Peyer's patch (tissue), 4 donors: ENCODE measurements at regions not wholly inside any gene's neighbourhood (a gene's known extent, or its start where the extent isn't known, plus 50 kb on each side); places are given as distances from the start of the nearest gene placed in this dataset.

Experiments used
- POLR2A ChIP-seq, 2 donors: fragments of 450-650 bp; IDR thresholded peaks; one replicate each; pipeline ENCODE4 v1.5.1; 2017; ENCODE audit warnings: antibody characterized with exemption in 2 of 2, mild to moderate bottlenecking in 2 of 2, moderate library complexity in 2 of 2
- TF ChIP-seq, protein P1 (sequence below), 6 experiments: fragments of 450-650 bp in 4 of 6; fragments of 200-600 bp in 2 of 6; sonication (generic) in 1 of 6; IDR thresholded peaks; one replicate each; pipeline ENCODE4 v1.5.1; 2017 to 2019; ENCODE audit warnings: antibody characterized with exemption in 6 of 6, mild to moderate bottlenecking in 3 of 6, moderate library complexity in 1 of 6

- TF ChIP-seq, protein P1, sequence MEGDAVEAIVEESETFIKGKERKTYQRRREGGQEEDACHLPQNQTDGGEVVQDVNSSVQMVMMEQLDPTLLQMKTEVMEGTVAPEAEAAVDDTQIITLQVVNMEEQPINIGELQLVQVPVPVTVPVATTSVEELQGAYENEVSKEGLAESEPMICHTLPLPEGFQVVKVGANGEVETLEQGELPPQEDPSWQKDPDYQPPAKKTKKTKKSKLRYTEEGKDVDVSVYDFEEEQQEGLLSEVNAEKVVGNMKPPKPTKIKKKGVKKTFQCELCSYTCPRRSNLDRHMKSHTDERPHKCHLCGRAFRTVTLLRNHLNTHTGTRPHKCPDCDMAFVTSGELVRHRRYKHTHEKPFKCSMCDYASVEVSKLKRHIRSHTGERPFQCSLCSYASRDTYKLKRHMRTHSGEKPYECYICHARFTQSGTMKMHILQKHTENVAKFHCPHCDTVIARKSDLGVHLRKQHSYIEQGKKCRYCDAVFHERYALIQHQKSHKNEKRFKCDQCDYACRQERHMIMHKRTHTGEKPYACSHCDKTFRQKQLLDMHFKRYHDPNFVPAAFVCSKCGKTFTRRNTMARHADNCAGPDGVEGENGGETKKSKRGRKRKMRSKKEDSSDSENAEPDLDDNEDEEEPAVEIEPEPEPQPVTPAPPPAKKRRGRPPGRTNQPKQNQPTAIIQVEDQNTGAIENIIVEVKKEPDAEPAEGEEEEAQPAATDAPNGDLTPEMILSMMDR (IDR thresholded peaks at IDR 0.05): no peak
- TF ChIP-seq POLR2A (IDR thresholded peaks at IDR 0.05): no peak
These were observed 194.1 kb upstream of the KBTBD8 start for GRCh38 chr3:66803721-66804695.
